Breast epithelium (tissue), 4 donors: ENCODE measurements at regions not wholly inside any gene's neighbourhood (a gene's known extent, or its start where the extent isn't known, plus 50 kb on each side); places are given as distances from the start of the nearest gene placed in this dataset.

Source experiments
- DNase-seq, 2 donors: peaks; one replicate each; pipeline ENCODE4 v3.0.0-alpha.2; 2019; ENCODE audit warnings: low spot score in 2 of 2
- H3K27ac ChIP-seq, 2 donors: fragments of 200-600 bp; sonication (generic) in 1 of 2; one replicate each; pipeline ENCODE4 v1.5.1; 2016 to 2019; ENCODE audit warnings: mild to moderate bottlenecking in 1 of 2
- H3K27me3 ChIP-seq, 2 donors: fragments of 200-600 bp; sonication (generic) in 1 of 2; one replicate each; pipeline versions ENCODE4 v1.5.1 to v1.6.0; 2017 to 2019; ENCODE audit warnings: control low read depth in 1 of 2, mild to moderate bottlenecking in 1 of 2
- H3K36me3 ChIP-seq: fragments of 200-600 bp; one replicate; pipeline ENCODE4 v1.5.1; 2019
- H3K4me1 ChIP-seq, 2 donors: fragments of 200-600 bp; sonication (generic); one replicate each; pipeline ENCODE4 v1.5.1; 2016 to 2019; ENCODE audit warnings: control low read depth in 1 of 2
- H3K4me3 ChIP-seq, 3 donors: fragments of 200-600 bp; sonication (generic); 1 replicate in 2 of 3; 2 replicates in 1 of 3; pipeline ENCODE4 v1.5.1; 2016 to 2019; ENCODE audit warnings: mild to moderate bottlenecking in 3 of 3, moderate library complexity in 2 of 3
- H3K9me3 ChIP-seq, 2 donors: fragments of 200-600 bp; sonication (generic) in 1 of 2; one replicate each; pipeline ENCODE4 v1.5.1; 2016 to 2019; ENCODE audit warnings: control low read depth in 1 of 2
- CTCF ChIP-seq, 3 donors: fragments of 450-650 bp; IDR thresholded peaks; one replicate each; pipeline ENCODE4 v1.5.1; 2016 to 2017; ENCODE audit warnings: antibody characterized with exemption in 3 of 3, mild to moderate bottlenecking in 3 of 3, moderate library complexity in 3 of 3
- POLR2A ChIP-seq: fragments of 450-650 bp; IDR thresholded peaks from one replicate; pipeline ENCODE4 v1.6.1; 2016; ENCODE audit warnings: antibody characterized with exemption, mild to moderate bottlenecking, moderate library complexity
- POLR2AphosphoS5 ChIP-seq, 3 donors: sonication (generic); formaldehyde crosslinking; IDR thresholded peaks; one replicate each; pipeline ENCODE4 v1.6.1; 2017; ENCODE audit warnings: antibody characterized with exemption in 3 of 3
- intact Hi-C: fragments of 100-400 bp; cut with DNase I; formaldehyde crosslinking; loops from one replicate; pipeline ENCODE4 v1.15.1; 2023; ENCODE audit warnings: low total_unique reads

GRCh38 chr6:163630572-163630971 is 216.1 kb downstream of the QKI start:
- H3K27me3 ChIP-seq = peaks cover 4 to 17% of the 10 kb centered on the region in 2 donors
- no peak overlapping the region for H3K27ac ChIP-seq
- intact Hi-C loops = no loop called here
- H3K4me3 ChIP-seq = no peak overlapping the region
- H3K36me3 ChIP-seq = no peaks in the 10 kb centered on the region
- DNase-seq = no peak
- no peak for TF ChIP-seq POLR2AphosphoS5 (IDR thresholded peaks at IDR 0.05)
- peaks cover 9 to 19% of the 10 kb centered on the region in 2 donors for H3K9me3 ChIP-seq
- H3K4me1 ChIP-seq = no peaks in the 10 kb centered on the region

GRCh38 chr6:163630096-163630495 is 215.6 kb downstream of the QKI start:
- Histone ChIP-seq H3K4me3 (no peak overlapping the region), H3K27ac (no peak overlapping the region), H3K27me3 (peaks cover 4 to 17% of the 10 kb centered on the region in 2 donors), H3K9me3 (peaks cover 9 to 19% of the 10 kb centered on the region in 2 donors), H3K36me3 (no peaks in the 10 kb centered on the region), H3K4me1 (no peaks in the 10 kb centered on the region)
- TF ChIP-seq CTCF (IDR thresholded peaks at IDR 0.05) (no peak), POLR2A (no peak), POLR2AphosphoS5 (IDR thresholded peaks at IDR 0.05) (no peak)
- DNase-seq = no peak
- intact Hi-C loops = no loop called here
